Endothelial cell of umbilical vein (primary cell): ENCODE measurements at regions not wholly inside any gene's neighbourhood (a gene's known extent, or its start where the extent isn't known, plus 50 kb on each side); places are given as distances from the start of the nearest gene placed in this dataset.

Experiments used
- BruUV-seq: library from RNA; stranded (reverse); fragments of 400-500 nt; replicated peaks from 2 replicates; lab custom pipeline; 2021; lab: Mats Ljungman, UMichigan
- CTCF ChIA-PET: fragments of 300-600, 350-600 bp; sonication (Branson Sonifier 250); formaldehyde crosslinking; loops from one replicate; lab custom pipeline; 2021; ENCODE audit warnings: antibody characterized with exemption, inconsistent platforms; lab: Charles Lee
- POLR2A ChIA-PET: fragments of 300-600, 350-600 bp; sonication (Branson Sonifier 250); formaldehyde crosslinking; loops from one replicate; lab custom pipeline; 2021; ENCODE audit warnings: antibody characterized with exemption, inconsistent platforms; lab: Charles Lee
- DNase-seq: peaks from one replicate; pipeline ENCODE4 v3.0.0-alpha.2; 2011; ENCODE audit warnings: low read depth, low spot score
- FAIRE-seq: peaks from 2 replicates; lab custom pipeline; 2011; peaks lifted over from hg19 to GRCh38; lab: Jason Lieb, UNC
- H2AFZ ChIP-seq: 2 replicates; pipeline ENCODE4 v1.6.0; 2012; ENCODE audit warnings: low read depth, low read length, control low read depth, inconsistent platforms
- H3K27ac ChIP-seq: 2 replicates; pipeline ENCODE4 v1.5.1; 2011; ENCODE audit warnings: low read depth, mild to moderate bottlenecking, control low read depth, low read length, moderate library complexity; ENCODE audit not compliant: insufficient read depth
- H3K27me3 ChIP-seq, 2 experiments: 2 replicates each; pipeline versions ENCODE4 v1.6.0 to v1.6.1; 2011; ENCODE audit warnings: low read length in 2 of 2, mixed read lengths in 1 of 2; ENCODE audit not compliant: control insufficient read depth in 2 of 2, insufficient read depth in 2 of 2
- H3K36me3 ChIP-seq, 2 experiments: 2 replicates in 1 of 2; 3 replicates in 1 of 2; pipeline ENCODE4 v1.5.1; 2011; ENCODE audit warnings: low read length in 2 of 2, mild to moderate bottlenecking in 1 of 2, moderate library complexity in 1 of 2; ENCODE audit not compliant: control insufficient read depth in 2 of 2, insufficient read depth in 2 of 2; ENCODE audit errors: extremely low read depth in 1 of 2
- H3K4me1 ChIP-seq: 3 replicates; pipeline ENCODE4 v1.5.1; 2011; ENCODE audit warnings: mild to moderate bottlenecking, low read length; ENCODE audit not compliant: control insufficient read depth, insufficient read depth; ENCODE audit errors: extremely low read depth
- H3K4me2 ChIP-seq: 2 replicates; pipeline ENCODE4 v1.6.1; 2011; ENCODE audit warnings: low read length, control low read depth, mixed read lengths; ENCODE audit not compliant: insufficient read depth
- H3K4me3 ChIP-seq, 3 experiments: fragments of 200-600 bp in 1 of 3; sonication (generic), shearing (Covaris generic) in 1 of 3; replicated peaks in 1 of 3; 2 replicates each; pipeline ENCODE4 v1.5.1; 2011 to 2016; ENCODE audit warnings: control low read depth in 3 of 3, low read length in 3 of 3, mild to moderate bottlenecking in 2 of 3, inconsistent platforms in 1 of 3, low read depth in 1 of 3, moderate library complexity in 1 of 3; ENCODE audit not compliant: insufficient read depth in 1 of 3
- H3K79me2 ChIP-seq: 2 replicates; pipeline ENCODE4 v1.6.0; 2012; ENCODE audit warnings: low read length, inconsistent platforms; ENCODE audit not compliant: control insufficient read depth, insufficient read depth
- H3K9ac ChIP-seq: replicated peaks from 2 replicates; pipeline ENCODE3; 2011; ENCODE audit warnings: low read length, control low read depth; ENCODE audit not compliant: insufficient read depth; ENCODE audit errors: extremely low read depth
- H3K9me1 ChIP-seq: replicated peaks from 3 replicates; pipeline ENCODE4 v1.6.0; 2011; ENCODE audit warnings: mild to moderate bottlenecking, low read length; ENCODE audit not compliant: control insufficient read depth, insufficient read depth; ENCODE audit errors: extremely low read depth
- H3K9me3 ChIP-seq: replicated peaks from 2 replicates; pipeline ENCODE4 v1.5.1; 2012; ENCODE audit warnings: low read length, inconsistent platforms; ENCODE audit not compliant: control insufficient read depth, insufficient read depth
- H4K20me1 ChIP-seq: replicated peaks from 2 replicates; pipeline ENCODE3; 2011; ENCODE audit warnings: mild to moderate bottlenecking, low read length; ENCODE audit not compliant: control insufficient read depth, insufficient read depth; ENCODE audit errors: extremely low read depth
- EZH2 ChIP-seq: IDR thresholded peaks from 2 replicates; pipeline ENCODE4 v1.6.1; 2012; ENCODE audit warnings: borderline replicate concordance, low read depth, mild to moderate bottlenecking, moderate library complexity, low read length, inconsistent platforms; ENCODE audit not compliant: severe bottlenecking
- FOS ChIP-seq: IDR thresholded peaks from 2 replicates; pipeline ENCODE4 v1.6.1; 2011; ENCODE audit warnings: mild to moderate bottlenecking, low read length, moderate library complexity, borderline replicate concordance; ENCODE audit not compliant: insufficient read depth
- GATA2 ChIP-seq: IDR thresholded peaks from 2 replicates; pipeline ENCODE4 v1.7.0; 2011; ENCODE audit warnings: low read depth, mild to moderate bottlenecking, moderate library complexity, mixed read lengths, low read length; ENCODE audit not compliant: insufficient read length, insufficient read depth
- JUN ChIP-seq: IDR thresholded peaks from 2 replicates; pipeline ENCODE4 v1.6.1; 2011; ENCODE audit warnings: borderline replicate concordance, low read depth; ENCODE audit not compliant: insufficient read length, insufficient read depth
- MYC ChIP-seq: IDR thresholded peaks from one replicate; pipeline ENCODE4 v1.6.1; 2011; ENCODE audit warnings: mild to moderate bottlenecking, low read depth, low read length
- POLR2A ChIP-seq: IDR thresholded peaks from 2 replicates; pipeline ENCODE4 v1.6.1; 2012; ENCODE audit warnings: low read depth, mild to moderate bottlenecking, control low read depth, low read length
- POLR2AphosphoS5 ChIP-seq: IDR thresholded peaks from 2 replicates; pipeline ENCODE4 v1.6.1; 2012; ENCODE audit warnings: low read depth, mild to moderate bottlenecking, control low read depth, low read length, moderate library complexity; ENCODE audit not compliant: insufficient read depth
- dilution Hi-C: fragments of 300-500 bp; cut with MboI; formaldehyde crosslinking; loops from one replicate; pipeline ENCODE4 v1.15.0; 2019; ENCODE audit warnings: low sequenced_read_pairs; ENCODE audit not compliant: extremely low pct_ligation_motif_present
- intact Hi-C: fragments of 100-400 bp; cut with micrococcal nuclease; formaldehyde crosslinking; loops from one replicate; pipeline ENCODE4 v1.10.0; 2022
- TF ChIP-seq, protein P1 (sequence below): IDR thresholded peaks from 2 replicates; pipeline ENCODE4 v1.6.1; 2011; ENCODE audit not compliant: insufficient read depth, insufficient read length
- TF ChIP-seq, protein P2 (sequence below), 2 donors: IDR thresholded peaks; 1 replicate in 1 of 2; 2 replicates in 1 of 2; pipeline ENCODE4 v1.5.1; 2011; ENCODE audit warnings: low read length in 2 of 2, mild to moderate bottlenecking in 2 of 2, moderate library complexity in 2 of 2, control low read depth in 1 of 2, inconsistent platforms in 1 of 2, low read depth in 1 of 2; ENCODE audit not compliant: insufficient read depth in 1 of 2; ENCODE audit errors: extremely low read depth in 1 of 2

- Histone ChIP-seq H4K20me1 (no peaks in the 10 kb centered on the region), H3K4me3 (no peak overlapping the region), H3K27ac (no peak overlapping the region), H3K27me3 (no peaks in the 10 kb centered on the region), H2AFZ (no peak overlapping the region), H3K36me3 (no peaks in the 10 kb centered on the region), H3K79me2 (no peaks in the 10 kb centered on the region), H3K9me1 (no peaks in the 10 kb centered on the region), H3K4me1 (no peaks in the 10 kb centered on the region), H3K9ac (no peak overlapping the region), H3K9me3 (no peaks in the 10 kb centered on the region), H3K4me2 (no peak overlapping the region)
- DNase-seq, result no peak
- TF ChIP-seq, protein P1, sequence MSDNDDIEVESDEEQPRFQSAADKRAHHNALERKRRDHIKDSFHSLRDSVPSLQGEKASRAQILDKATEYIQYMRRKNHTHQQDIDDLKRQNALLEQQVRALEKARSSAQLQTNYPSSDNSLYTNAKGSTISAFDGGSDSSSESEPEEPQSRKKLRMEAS, result no peak
- TF ChIP-seq, protein P2, sequence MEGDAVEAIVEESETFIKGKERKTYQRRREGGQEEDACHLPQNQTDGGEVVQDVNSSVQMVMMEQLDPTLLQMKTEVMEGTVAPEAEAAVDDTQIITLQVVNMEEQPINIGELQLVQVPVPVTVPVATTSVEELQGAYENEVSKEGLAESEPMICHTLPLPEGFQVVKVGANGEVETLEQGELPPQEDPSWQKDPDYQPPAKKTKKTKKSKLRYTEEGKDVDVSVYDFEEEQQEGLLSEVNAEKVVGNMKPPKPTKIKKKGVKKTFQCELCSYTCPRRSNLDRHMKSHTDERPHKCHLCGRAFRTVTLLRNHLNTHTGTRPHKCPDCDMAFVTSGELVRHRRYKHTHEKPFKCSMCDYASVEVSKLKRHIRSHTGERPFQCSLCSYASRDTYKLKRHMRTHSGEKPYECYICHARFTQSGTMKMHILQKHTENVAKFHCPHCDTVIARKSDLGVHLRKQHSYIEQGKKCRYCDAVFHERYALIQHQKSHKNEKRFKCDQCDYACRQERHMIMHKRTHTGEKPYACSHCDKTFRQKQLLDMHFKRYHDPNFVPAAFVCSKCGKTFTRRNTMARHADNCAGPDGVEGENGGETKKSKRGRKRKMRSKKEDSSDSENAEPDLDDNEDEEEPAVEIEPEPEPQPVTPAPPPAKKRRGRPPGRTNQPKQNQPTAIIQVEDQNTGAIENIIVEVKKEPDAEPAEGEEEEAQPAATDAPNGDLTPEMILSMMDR (IDR thresholded peaks at IDR 0.05; ENCODE audit: extremely low read depth in 1 of 2, insufficient read depth in 1 of 2, low read depth in 1 of 2, low read length in 2 of 2), result no peak
- no peak for TF ChIP-seq POLR2AphosphoS5
- TF ChIP-seq MYC, result no peak
- no peak for TF ChIP-seq GATA2
- TF ChIP-seq FOS, result no peak
- no peak for TF ChIP-seq EZH2
- TF ChIP-seq JUN, result no peak
- no peak for TF ChIP-seq POLR2A
- FAIRE-seq, result no peak
- intact Hi-C loops, result no loop called here
- POLR2A ChIA-PET, result no interaction called here
- CTCF ChIA-PET, result no interaction called here
- dilution Hi-C loops, result no loop called here
- BruUV-seq, result no TSS peak
Measured at GRCh38 chr1:29824511-29825273, 588.4 kb downstream of the PTPRU start.
